SH-SY5Y (cell line): ENCODE measurements at regions not wholly inside any gene's neighbourhood (a gene's known extent, or its start where the extent isn't known, plus 50 kb on each side); places are given as distances from the start of the nearest gene placed in this dataset.

Experiments used
- GATA2 ChIP-seq: IDR thresholded peaks from 2 replicates; pipeline ENCODE4 v1.6.1; 2011; ENCODE audit warnings: mild to moderate bottlenecking, low read depth, low read length
- GATA3 ChIP-seq: IDR thresholded peaks from 2 replicates; pipeline ENCODE4 v1.6.1; 2011; ENCODE audit warnings: low read depth, mild to moderate bottlenecking, low read length, moderate library complexity

DNA sequence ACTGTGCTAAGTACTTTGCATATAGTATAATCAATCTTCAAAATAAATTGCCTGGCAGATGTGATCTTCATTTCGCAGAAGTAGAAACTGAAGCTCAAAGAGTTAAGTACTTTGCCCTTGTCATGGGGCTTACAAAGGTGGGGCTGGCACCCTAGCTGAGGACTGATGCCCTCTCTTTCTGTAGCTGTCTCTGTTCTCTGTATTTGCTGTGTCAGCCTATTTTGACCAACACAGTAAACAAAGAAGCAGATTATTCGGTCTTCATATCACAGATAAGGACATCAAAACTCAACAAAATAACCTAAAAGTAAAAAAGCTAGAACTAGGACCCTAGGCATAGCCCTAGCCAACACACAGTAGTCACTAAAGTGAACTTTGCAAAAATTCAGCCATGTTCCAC lies 570.5 kb upstream of the TENM3 start:
- no peak for TF ChIP-seq GATA2
- no peak for TF ChIP-seq GATA3

DNA sequence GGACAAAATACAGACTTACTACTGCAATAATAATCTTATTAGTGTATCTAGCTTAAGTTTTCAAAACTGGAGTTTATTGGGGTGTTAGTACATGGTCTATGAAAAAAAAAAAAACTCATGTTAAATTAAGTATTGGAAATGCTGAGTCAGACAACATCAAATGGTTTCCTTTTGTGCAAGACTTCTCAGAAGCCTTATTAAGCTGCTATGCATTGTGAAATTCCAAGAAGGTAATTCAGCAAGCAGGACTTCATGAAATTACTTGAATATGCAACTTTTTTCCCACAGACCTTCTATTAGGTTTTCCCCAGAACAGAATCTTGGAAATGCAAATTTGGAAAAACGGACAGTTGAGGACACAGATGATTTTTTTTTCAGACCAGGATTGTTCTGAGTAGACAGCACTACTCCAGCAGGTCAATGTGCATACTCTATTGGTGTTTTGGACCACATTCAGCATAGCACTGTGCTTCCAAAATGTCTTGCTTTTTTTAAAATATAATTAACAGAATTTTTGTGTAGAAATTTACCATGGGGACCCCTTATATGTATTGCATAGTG lies 568.8 kb upstream of the TENM3 start:
- TF ChIP-seq GATA3 (no peak), GATA2 (no peak)

DNA sequence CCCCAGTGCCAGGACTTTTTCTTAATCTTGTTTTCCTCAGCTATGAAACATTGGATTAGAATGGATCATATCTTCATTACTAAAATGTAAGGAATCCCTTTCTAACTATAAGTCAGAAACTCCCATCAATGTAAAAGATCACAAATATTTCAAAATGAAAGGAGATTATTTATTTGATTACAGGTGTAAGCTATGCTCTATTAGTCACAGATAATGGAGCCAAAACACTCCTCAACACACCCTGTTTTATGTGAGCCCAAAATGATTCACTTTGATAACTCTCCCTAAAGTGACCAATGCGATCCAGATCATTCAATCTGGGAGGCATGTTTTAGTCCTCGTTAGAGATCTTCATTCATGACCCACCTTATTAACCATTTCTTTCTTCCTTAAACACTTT lies 566.7 kb upstream of the TENM3 start:
- TF ChIP-seq GATA3 (no peak), GATA2 (no peak)

DNA sequence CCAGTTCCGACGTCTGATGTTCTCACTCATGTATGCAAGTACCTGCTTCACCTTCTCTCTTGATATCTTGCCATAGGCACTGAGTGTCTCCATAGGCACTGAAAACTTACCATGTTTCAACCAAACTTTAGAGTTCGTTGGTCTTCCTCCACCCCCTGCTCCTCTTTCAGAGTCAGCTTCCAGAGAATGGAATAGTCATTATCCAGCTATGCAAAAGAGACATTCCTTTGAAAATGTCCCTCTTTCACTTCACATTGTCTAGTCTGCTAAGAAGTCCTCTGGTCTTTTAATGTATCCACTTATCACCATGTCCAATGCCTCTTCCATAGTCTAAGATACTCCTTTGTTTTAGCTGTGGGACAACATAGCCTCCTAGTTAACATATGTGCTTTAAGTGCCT lies 566.0 kb upstream of the TENM3 start:
- TF ChIP-seq GATA2 = no peak
- TF ChIP-seq GATA3 = no peak

DNA sequence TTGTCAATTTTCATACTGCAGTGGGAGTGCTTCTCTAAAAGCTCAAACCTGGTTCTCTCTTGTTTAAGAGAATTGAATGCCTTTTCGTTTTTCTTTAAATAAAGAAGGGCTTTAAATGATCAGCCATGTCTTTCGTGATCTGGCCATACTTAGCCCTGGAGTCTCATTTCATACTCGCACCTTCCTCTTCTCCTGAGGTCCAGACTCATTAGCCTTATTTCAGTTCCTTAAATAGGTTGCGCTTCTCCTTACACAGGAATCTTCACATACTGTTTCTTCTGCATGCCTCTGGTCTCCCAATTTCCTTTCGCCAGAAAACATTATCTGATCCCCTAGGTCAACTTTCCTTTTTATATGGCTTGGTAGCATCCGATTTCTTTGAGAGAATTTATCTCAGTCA lies 565.6 kb upstream of the TENM3 start:
- no peak for TF ChIP-seq GATA2
- no peak for TF ChIP-seq GATA3

DNA sequence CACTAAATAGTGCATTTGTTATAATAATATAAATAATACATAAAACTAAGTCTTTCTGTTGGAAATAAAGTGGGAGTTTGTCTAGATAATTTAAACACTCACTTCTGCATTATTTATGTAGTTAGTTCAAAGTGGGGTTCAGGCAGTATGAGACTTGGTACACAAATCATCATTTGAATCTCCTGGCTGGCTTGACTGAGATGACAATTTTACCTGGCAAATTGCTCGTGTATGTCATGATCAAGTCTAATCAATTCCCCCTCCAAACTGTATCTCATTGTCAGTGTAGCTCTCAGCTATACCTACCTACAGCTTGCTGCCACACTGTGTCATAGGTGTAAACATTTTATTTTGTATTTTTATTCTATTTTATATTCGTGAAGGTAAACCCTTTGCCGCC lies 563.4 kb upstream of the TENM3 start:
- TF ChIP-seq GATA2 (no peak), GATA3 (no peak)

DNA sequence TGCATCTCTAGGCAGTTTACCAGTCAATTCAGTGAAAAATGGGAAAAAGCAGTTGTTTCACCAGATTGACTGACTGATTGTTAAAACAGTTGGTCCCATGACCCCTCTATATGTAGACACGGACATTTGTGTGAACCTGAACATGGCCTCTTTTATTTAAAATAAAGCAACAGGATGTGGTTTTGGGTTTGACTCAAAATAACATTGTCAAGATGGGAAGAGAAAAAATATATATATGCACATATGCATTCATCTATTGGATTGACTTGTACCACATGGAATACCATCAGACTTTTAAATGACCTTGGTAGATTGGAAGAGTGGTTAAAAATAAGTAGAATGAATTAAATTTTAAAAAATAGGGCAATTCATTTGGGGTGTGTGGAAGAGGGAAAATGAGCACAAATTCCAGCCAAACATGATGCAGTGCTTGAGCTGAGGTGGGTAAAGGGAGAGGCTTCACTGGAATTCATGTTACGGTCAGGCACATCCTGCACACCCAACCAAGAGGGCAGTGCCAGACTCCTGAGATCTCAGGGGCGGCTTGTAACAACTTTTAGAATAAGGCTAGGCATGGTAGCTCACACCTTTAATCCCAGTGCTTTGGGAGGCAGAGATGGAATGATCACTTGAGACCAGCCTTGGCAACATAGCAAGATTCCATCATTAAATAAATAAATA lies 560.7 kb upstream of the TENM3 start:
- no peak for TF ChIP-seq GATA2

- TF ChIP-seq GATA3 (no peak), GATA2 (no peak)
Measured at GRCh38 chr4:181684310-181684709, 558.9 kb upstream of the TENM3 start.

GRCh38 chr4:181685461-181685860 lies 557.7 kb upstream of the TENM3 start:
- TF ChIP-seq GATA3 (no peak), GATA2 (no peak)

DNA sequence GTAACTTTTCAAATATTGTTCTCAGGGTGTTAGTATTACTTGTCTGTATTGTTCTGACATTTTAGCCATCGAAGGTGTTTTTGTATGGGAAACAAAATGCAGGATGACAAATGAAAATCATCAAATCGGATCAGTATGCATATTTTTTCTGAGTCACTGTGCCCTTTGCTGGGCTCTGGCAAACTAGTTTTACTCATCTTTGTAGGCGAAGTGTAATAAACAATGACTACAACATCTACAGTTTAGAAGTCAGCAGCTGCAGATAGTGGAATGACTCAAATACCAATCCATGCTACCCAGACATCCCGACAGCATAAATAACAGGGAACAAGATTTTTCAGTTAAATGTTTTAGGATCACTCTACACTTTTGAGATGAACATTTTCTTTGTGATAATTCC lies 557.3 kb upstream of the TENM3 start:
- TF ChIP-seq GATA2 = no peak
- TF ChIP-seq GATA3 = no peak

DNA sequence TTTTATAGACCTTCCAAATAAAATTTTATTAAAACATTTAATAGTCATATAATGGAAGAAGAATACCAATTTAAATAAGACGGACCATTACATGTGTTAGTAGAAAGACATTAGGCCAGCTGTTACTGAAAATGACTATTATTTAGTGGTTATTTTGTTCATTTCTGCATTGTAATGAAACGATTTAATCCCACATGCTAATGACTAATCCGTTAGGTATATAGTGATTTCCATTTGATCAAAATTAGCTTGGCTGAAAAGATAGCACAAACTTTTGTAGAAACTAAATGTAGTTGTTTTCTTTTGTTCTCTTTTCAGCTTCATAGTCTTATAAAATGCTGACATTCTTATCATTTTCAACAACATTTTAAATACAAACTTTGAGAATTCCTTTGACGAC lies 556.1 kb upstream of the TENM3 start:
- TF ChIP-seq GATA3 (no peak), GATA2 (no peak)

- TF ChIP-seq GATA3 (no peak), GATA2 (no peak)
Measured at GRCh38 chr4:181688432-181688831, 554.8 kb upstream of the TENM3 start.

- no peak for TF ChIP-seq GATA3
- TF ChIP-seq GATA2 = no peak
Measured at GRCh38 chr4:181688872-181689271, 554.3 kb upstream of the TENM3 start.

GRCh38 chr4:181690498-181690897 lies 552.7 kb upstream of the TENM3 start:
- TF ChIP-seq GATA2 (no peak), GATA3 (no peak)

GRCh38 chr4:181692965-181693364 lies 550.2 kb upstream of the TENM3 start:
- no peak for TF ChIP-seq GATA3
- no peak for TF ChIP-seq GATA2

GRCh38 chr4:181693517-181693916 lies 549.7 kb upstream of the TENM3 start:
- TF ChIP-seq GATA2 (no peak), GATA3 (no peak)
